ENCODE measurements at regions not wholly inside any gene's neighbourhood (a gene's known extent, or its start where the extent isn't known, plus 50 kb on each side); places are given as distances from the start of the nearest gene placed in this dataset.
"Not testable (repeated sequence)": the region's sequence is repeated elsewhere in the genome, so short reads cannot be mapped to it uniquely, and the experiment has no call there.

DNA sequence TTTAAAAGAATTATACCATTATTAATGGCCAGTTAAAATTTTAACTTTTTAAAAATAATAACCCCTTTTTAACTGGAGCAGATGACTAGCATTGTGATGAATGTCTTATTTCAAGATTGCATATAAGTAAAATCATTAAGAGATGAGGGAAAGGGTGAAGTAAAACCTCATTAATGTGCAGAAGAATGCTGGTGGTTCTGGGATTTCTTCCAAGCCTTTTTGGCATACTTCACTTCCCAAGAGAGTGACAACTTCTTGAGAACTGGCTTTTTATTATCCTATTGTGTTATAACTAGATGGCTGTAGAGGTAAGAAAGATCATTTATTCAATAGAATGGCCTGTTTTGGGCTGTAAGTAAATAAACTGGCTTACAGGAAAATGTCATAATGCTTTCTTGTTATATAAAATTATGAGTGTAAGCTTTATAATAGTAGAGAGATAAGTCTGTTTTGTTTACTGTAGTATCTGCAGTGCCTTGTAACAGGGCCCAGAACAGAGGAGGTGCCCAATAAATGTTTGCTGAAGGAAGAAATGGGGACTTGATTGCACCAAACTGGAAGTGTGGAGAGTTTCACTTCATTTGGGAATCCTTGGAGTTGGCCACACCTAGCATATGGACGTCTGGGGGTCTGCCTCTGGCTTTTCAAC, 242.9 kb upstream of the PITX2 start:
- Mint-ChIP-seq H3K4me3 (no peak overlapping the region), H3K27ac (no peak overlapping the region), H3K4me1 (no peaks in the 10 kb centered on the region), H3K27me3 (ENCODE audit: low read depth in 3 of 3) (peaks cover 0 to 2% (median 0%) of the 10 kb centered on the region in 3 donors), H3K9me3 (peaks cover 0 to 24% (median 6%) of the 10 kb centered on the region in 6 donors), H3K36me3 (no peaks in the 10 kb centered on the region)
- DNase-seq = no peak

DNA sequence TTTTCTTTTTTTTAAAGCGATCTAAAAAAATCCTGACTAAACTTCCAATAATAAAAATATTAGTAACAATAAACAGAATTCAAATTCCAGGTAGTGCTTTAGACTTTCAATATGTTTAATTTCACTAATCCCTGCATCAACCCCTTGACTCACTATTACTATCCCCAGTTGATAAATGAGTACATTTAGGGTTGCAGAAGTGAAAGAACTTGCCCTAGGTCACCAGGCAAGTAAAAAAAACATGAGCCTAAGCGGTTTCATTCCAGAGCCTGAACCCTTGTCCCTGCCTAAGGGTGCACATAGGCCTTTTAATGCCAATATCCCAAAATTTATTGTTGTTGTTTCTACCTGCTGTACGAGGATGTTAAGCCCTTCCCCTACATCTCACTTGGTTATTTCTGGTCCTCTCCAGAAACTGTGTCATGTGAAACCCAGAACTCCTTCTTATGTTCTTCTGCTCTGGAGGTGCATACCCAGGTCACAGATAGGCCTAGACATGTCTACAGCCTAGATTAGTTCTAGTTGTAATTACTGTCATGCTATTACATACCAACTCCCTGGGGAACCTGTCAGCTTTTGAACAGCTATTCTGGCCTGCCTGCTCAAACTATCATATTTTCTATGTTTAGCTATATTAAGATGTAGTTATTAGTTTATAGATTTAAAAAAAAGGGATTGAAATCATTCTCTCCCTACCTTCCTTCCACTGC, 244.5 kb upstream of the PITX2 start:
- DNase-seq = no peak
- no peak overlapping the region for H3K4me3 Mint-ChIP-seq
- H3K9me3 Mint-ChIP-seq = peaks cover 0 to 24% (median 6%) of the 10 kb centered on the region in 6 donors
- H3K27ac Mint-ChIP-seq = no peak overlapping the region
- no peaks in the 10 kb centered on the region for H3K4me1 Mint-ChIP-seq
- H3K36me3 Mint-ChIP-seq = no peaks in the 10 kb centered on the region
- peaks cover 0 to 2% (median 0%) of the 10 kb centered on the region in 3 donors for H3K27me3 Mint-ChIP-seq (ENCODE audit: low read depth in 3 of 3)

DNA sequence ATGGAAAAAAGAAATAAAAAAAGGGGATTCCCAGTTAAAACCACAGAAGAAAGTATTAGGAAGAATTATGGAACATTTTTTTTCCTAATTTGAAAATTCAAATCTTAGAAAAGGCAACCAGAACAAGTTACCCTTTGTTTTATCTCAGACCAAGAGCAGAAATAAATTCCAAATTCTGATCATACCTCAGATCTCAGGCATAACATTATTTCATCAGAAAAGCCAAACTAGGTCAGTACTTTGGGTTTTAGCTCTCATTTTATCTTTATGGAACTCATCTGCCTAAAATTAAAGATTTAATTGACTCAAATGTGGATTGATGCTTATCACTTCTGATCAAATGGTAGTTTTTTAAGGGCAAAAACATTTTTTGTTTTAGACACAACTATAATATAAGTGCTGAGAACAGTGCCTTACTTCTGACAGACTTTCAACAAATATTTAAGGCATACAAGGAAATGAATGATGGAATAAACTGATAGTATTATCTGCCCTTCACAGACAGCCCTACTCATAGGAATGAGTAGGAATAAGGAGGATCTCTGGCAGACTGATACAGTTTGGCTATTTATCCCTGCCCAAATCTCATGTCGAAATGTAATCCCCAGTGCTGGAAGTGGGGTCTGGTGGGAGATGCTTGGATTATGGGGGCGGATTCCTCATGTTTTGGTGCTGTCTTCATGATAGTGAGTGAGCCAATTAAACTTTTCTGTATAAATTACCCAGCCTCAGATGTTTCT, 245.3 kb upstream of the PITX2 start:
- Mint-ChIP-seq H3K27ac (no peak overlapping the region), H3K4me3 (no peak overlapping the region), H3K27me3 (ENCODE audit: low read depth in 3 of 3) (peaks cover 0 to 2% (median 0%) of the 10 kb centered on the region in 3 donors), H3K36me3 (no peaks in the 10 kb centered on the region), H3K4me1 (no peaks in the 10 kb centered on the region), H3K9me3 (peaks cover 0 to 24% (median 6%) of the 10 kb centered on the region in 6 donors)
- no peak for DNase-seq

DNA sequence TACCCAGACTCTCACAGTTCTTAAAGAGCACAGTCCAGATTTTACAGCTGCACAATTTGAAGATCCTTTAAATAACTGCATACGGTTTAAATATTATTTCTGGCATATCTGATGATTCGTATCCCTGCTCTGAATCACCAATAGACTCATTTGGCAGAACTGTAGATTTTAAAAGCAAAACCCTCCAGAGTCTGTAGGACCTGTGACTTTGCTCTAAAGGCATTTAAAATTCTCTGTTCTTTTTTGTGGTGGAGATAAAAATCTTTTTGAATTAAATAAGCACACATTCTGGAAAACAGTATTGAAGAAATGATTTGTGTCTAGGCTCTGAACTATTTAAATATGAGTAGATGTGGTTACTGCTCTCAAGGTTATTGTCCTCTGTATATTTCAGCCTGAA, 246.2 kb upstream of the PITX2 start:
- no peak overlapping the region for H3K4me3 Mint-ChIP-seq
- H3K4me1 Mint-ChIP-seq = no peaks in the 10 kb centered on the region
- no peak for DNase-seq
- H3K27me3 Mint-ChIP-seq (ENCODE audit: low read depth in 3 of 3) = peaks cover 0 to 2% (median 0%) of the 10 kb centered on the region in 3 donors
- peaks cover 0 to 24% (median 6%) of the 10 kb centered on the region in 6 donors for H3K9me3 Mint-ChIP-seq
- H3K36me3 Mint-ChIP-seq = no peaks in the 10 kb centered on the region
- no peak overlapping the region for H3K27ac Mint-ChIP-seq

DNA sequence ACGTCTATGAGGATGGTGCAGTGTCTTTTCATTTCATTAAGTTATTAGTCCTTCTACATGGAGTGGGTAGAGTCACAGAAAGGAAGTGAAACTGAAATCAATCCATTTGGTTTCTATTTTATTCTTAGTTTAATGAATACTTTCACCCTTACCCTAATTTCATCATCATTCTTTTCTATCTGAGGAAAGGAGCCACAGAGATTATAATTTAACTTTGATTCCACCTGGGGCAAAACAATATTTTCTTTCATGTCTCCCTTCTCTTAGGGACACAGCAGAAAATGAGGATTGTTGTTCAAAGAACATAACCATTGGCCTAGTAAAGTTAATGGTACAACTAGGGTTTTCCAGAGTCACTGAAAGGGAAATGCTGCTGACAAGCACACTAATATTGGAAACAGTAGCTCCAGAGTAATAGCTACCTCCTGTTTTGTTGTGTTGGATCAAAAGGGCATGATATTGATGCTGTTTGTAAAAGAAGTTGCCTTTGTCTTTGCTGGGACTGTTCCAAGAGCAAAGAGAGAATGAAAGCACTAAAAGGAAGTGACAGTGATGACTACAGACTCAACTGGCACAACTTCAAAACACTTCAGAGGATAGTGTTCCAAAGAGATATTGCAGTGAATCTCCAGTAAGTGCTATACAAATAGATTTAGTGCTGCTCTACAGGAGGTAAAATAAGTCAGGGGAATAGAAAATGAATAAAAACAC, 247.1 kb upstream of the PITX2 start:
- no peak for DNase-seq
- Mint-ChIP-seq H3K9me3 (peaks cover 0 to 24% (median 5%) of the 10 kb centered on the region in 6 donors), H3K4me1 (no peaks in the 10 kb centered on the region), H3K27me3 (ENCODE audit: low read depth in 3 of 3) (no peaks in the 10 kb centered on the region), H3K27ac (no peak overlapping the region), H3K4me3 (no peak overlapping the region), H3K36me3 (no peaks in the 10 kb centered on the region)

DNA sequence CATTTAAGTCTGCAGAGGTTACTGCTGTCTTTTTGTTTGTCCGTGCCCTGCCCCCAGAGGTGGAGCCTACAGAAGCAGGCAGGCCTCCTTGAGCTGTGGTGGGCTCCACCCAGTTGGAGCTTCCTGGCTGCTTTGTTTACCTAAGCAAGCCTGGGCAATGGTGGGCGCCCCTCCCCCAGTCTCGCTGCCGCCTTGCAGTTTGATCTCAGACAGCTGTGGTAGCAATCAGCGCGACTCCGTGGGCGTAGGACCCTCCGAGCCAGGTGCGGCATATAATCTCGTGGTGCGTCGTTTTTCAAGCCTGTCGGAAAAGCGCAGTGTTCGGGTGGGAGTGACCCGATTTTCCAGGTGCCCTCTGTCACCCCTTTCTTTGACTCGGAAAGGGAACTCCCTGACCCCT, 253.3 kb upstream of the PITX2 start:
- DNase-seq, H3K4me3 Mint-ChIP-seq: not testable (repeated sequence)

DNA sequence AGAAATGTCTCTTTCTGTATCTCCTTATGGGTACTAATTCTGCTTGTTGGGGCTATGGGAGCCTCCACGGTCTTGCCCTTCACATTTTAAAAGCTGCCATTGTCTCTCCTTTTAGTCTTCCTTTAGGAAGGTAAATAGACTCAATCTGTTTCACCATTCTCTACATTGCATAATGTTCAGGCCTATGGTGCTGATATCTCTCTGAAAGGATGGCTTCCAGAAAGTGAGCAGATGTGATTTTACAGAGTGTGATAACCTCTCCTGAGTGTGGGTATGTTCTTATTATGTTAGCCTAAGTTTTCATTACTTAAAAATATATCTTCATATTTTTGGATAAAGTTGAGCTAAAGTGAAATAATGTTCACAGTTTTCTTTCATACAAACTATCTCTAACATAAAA, 254.0 kb upstream of the PITX2 start:
- no peaks in the 10 kb centered on the region for H3K27me3 Mint-ChIP-seq (ENCODE audit: low read depth in 3 of 3)
- H3K9me3 Mint-ChIP-seq = peaks cover 4 to 24% (median 6%) of the 10 kb centered on the region in 6 donors
- no peak overlapping the region for H3K27ac Mint-ChIP-seq
- DNase-seq = no peak
- H3K4me1 Mint-ChIP-seq = no peaks in the 10 kb centered on the region
- H3K36me3 Mint-ChIP-seq = peaks cover 0 to 3% (median 0%) of the 10 kb centered on the region in 3 donors
- no peak overlapping the region for H3K4me3 Mint-ChIP-seq

More for the DNA sequence above, 253.3 kb upstream of the PITX2 start:
- H3K27ac Mint-ChIP-seq; H3K4me1 Mint-ChIP-seq; H3K27me3 Mint-ChIP-seq (ENCODE audit: low read depth in 3 of 3); H3K36me3 Mint-ChIP-seq: not testable (repeated sequence)
- peaks cover 4 to 20% (median 6%) of the 10 kb centered on the region in 6 donors for H3K9me3 Mint-ChIP-seq

DNA sequence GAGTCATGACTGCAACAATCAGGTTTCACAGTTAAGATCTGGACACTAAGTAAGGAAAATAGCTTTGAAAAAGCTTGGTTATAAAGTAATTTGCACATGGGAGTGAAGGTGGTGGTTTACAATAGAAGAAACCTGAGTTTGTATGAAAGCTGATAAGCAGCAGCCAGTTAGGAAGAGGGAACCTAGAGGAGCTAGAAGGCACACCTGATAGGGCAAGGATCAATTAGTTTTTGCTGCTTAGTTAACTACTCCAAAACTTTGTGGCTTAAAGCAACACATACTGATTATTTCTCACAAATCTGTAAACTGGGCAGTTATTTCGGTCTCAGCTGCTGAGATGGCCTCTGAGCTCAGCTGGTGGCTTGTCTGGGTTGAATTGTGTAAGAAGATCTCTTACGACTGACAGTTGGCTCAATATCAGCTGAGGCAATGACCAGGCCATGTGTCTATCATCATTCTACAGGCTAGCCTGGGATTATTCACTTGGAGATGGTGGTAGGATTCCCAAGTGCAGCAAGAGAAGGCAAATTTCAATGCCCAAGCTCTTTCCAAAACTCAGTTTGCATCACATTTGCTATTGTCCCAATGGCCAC, 255.0 kb upstream of the PITX2 start:
- Mint-ChIP-seq H3K9me3 (peaks cover 4 to 24% (median 6%) of the 10 kb centered on the region in 6 donors), H3K27me3 (ENCODE audit: low read depth in 3 of 3) (no peaks in the 10 kb centered on the region), H3K36me3 (peaks cover 0 to 3% (median 0%) of the 10 kb centered on the region in 3 donors), H3K4me3 (no peak overlapping the region), H3K4me1 (no peaks in the 10 kb centered on the region), H3K27ac (no peak overlapping the region)
- no peak for DNase-seq

DNA sequence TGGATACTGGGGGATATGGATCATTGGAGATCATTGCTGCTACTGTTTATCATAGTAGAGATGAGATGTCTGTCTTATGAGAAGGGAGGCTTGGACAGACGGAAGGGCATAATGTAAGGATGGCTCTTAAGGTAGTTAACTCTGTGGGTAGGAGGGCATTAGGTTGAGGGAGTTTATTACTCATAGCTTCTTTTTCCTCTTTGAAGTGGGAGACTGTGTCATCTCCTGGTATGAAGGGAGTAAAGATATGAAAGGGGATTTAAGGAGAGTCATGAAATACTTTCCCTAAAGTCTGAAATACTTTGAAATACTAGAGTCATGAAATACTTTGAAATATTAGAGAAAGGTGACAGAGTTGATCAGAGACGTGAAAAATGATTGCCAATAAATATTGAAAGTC, 255.5 kb upstream of the PITX2 start:
- H3K36me3 Mint-ChIP-seq = peaks cover 0 to 3% (median 0%) of the 10 kb centered on the region in 3 donors
- H3K27me3 Mint-ChIP-seq (ENCODE audit: low read depth in 3 of 3) = no peaks in the 10 kb centered on the region
- H3K4me1 Mint-ChIP-seq = no peaks in the 10 kb centered on the region
- no peak overlapping the region for H3K27ac Mint-ChIP-seq
- peaks cover 4 to 24% (median 6%) of the 10 kb centered on the region in 6 donors for H3K9me3 Mint-ChIP-seq
- no peak overlapping the region for H3K4me3 Mint-ChIP-seq
- no peak for DNase-seq

DNA sequence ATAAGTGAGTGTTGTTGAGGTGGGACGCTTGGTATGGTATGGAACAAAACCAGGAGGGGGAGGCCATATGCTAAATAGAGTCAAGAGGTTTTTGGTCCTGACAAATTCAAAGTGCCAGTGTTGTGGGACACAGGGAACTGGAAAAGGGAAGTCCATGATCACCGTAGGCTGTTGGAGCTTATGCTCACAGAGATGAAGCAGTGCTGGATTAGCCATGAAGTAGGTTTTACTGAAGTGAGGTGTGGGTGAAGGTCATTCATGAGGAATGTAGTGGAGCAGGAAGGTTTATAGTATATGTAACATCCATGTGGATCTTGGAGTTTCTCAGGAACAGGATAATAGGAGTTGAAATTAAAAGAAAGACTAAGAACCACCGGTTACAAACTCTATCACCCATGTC, 256.1 kb upstream of the PITX2 start:
- Mint-ChIP-seq H3K27me3 (ENCODE audit: low read depth in 3 of 3) (no peaks in the 10 kb centered on the region), H3K36me3 (peaks cover 0 to 3% (median 0%) of the 10 kb centered on the region in 3 donors), H3K4me3 (no peak overlapping the region), H3K27ac (no peak overlapping the region), H3K9me3 (peaks cover 4 to 24% (median 6%) of the 10 kb centered on the region in 6 donors), H3K4me1 (no peaks in the 10 kb centered on the region)
- no peak for DNase-seq

DNA sequence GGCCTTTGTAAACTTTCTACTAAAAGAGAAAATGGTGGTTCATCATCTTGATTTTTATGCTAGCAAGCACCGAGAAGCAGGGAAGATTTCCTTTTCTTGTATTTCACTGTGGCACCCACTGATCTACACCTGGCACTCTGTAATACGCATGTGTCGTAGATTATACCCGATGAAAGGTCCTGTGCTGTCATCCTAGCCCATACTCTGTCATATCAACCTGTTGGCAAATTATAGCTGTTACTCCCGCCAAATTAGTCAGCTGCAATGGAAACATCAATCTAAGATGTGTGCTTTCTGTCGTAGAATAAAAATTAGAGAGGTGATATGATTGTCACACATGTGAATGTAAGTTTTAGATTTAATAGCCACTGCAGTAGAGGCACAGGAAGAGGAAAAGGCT, 263.4 kb upstream of the PITX2 start:
- Mint-ChIP-seq H3K4me1 (no peaks in the 10 kb centered on the region), H3K27me3 (ENCODE audit: low read depth in 3 of 3) (peaks cover 0 to 2% (median 1%) of the 10 kb centered on the region in 3 donors), H3K27ac (no peak overlapping the region), H3K4me3 (no peak overlapping the region), H3K36me3 (no peaks in the 10 kb centered on the region), H3K9me3 (peaks cover 0 to 11% (median 2%) of the 10 kb centered on the region in 6 donors)
- no peak for DNase-seq

DNA sequence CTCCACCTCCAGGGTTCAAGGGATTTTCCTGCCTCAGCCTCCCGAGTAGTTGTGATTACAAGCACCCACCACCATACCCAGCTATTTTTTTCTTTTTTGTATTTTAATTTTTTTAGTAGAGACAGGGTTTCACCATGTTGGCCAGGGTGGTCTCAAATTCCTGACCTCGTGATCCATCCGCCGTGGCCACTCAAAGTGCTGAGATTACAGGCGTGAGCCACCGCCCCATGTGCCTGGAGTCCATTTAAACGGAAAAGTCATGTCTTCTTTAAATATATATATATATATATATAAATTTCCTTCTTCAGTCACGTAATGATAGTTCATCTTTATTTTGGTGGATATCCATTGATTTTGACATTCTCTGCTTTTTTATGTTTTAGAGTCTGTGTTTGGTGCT, 264.0 kb upstream of the PITX2 start:
- Mint-ChIP-seq H3K27me3 (ENCODE audit: low read depth in 3 of 3) (peaks cover 0 to 2% (median 1%) of the 10 kb centered on the region in 3 donors), H3K4me3 (no peak overlapping the region), H3K9me3 (peaks cover 0 to 11% (median 1%) of the 10 kb centered on the region in 6 donors), H3K27ac (no peak overlapping the region), H3K36me3 (no peaks in the 10 kb centered on the region), H3K4me1 (no peaks in the 10 kb centered on the region)
- DNase-seq = no peak

DNA sequence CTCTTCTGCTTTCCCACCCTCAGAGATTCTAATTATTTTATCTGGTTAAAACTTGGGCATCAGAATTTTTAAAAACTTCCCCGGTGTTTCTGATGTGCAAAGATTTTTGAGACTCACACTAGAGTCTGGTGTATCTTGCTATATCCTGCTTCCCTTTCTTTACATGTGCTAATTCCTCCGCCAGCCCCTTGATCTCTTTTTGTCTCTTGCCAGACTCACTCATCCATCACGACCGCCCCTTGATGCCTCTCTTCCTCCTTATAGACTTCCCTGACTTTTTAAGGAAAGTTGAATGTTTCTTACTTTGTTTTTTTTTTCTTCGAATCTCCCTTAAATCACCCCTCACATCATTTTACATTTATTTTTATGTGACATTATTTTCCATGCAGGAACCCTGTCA, 274.9 kb upstream of the PITX2 start:
- peaks cover 0 to 19% (median 11%) of the 10 kb centered on the region in 6 donors for H3K9me3 Mint-ChIP-seq
- H3K27me3 Mint-ChIP-seq (ENCODE audit: low read depth in 3 of 3) = no peaks in the 10 kb centered on the region
- no peaks in the 10 kb centered on the region for H3K4me1 Mint-ChIP-seq
- no peak for DNase-seq
- no peak overlapping the region for H3K4me3 Mint-ChIP-seq
- H3K27ac Mint-ChIP-seq = no peak overlapping the region
- H3K36me3 Mint-ChIP-seq = no peaks in the 10 kb centered on the region

Data from immature natural killer cell (primary cell).